Activated naive CD8-positive, alpha-beta T cell treated with anti-CD3 and anti-CD28 coated beads for 36 hours (primary cell): ENCODE measurements at regions not wholly inside any gene's neighbourhood (a gene's known extent, or its start where the extent isn't known, plus 50 kb on each side); places are given as distances from the start of the nearest gene placed in this dataset.

Experiments
- DNase-seq: peaks from one replicate; pipeline ENCODE4 v3.0.0; 2021
- H3K27ac Mint-ChIP-seq: one replicate; pipeline ENCODE4 v1.8.0; 2022; ENCODE audit warnings: mild to moderate bottlenecking, moderate library complexity, mixed read lengths
- H3K27me3 Mint-ChIP-seq: one replicate; pipeline ENCODE4 v1.8.0; 2022; ENCODE audit warnings: mild to moderate bottlenecking, mixed read lengths
- H3K36me3 Mint-ChIP-seq: one replicate; pipeline ENCODE4 v1.8.0; 2021; ENCODE audit warnings: mild to moderate bottlenecking, mixed read lengths
- H3K4me1 Mint-ChIP-seq: one replicate; pipeline ENCODE4 v1.8.0; 2021; ENCODE audit warnings: mixed read lengths
- H3K4me3 Mint-ChIP-seq: one replicate; pipeline ENCODE4 v1.8.0; 2022; ENCODE audit warnings: mild to moderate bottlenecking, moderate library complexity, mixed read lengths
- H3K9me3 Mint-ChIP-seq: one replicate; pipeline ENCODE4 v1.8.0; 2022; ENCODE audit warnings: mixed read lengths

- Mint-ChIP-seq H3K27me3 (peaks cover 3% of the 10 kb centered on the region), H3K9me3 (no peaks in the 10 kb centered on the region), H3K27ac (no peak overlapping the region), H3K4me3 (no peak overlapping the region), H3K4me1 (no peaks in the 10 kb centered on the region), H3K36me3 (no peaks in the 10 kb centered on the region)
- DNase-seq = no peak
Measured at GRCh38 chr1:55697997-55698535, 482.9 kb upstream of the USP24 start.

- Mint-ChIP-seq H3K27ac (no peak overlapping the region), H3K36me3 (no peaks in the 10 kb centered on the region), H3K27me3 (peaks cover under 1% of the 10 kb centered on the region), H3K4me1 (no peaks in the 10 kb centered on the region), H3K4me3 (no peak overlapping the region), H3K9me3 (no peaks in the 10 kb centered on the region)
- no peak for DNase-seq
Measured at GRCh38 chr1:55696891-55697290, 481.7 kb upstream of the USP24 start.

GRCh38 chr1:55696181-55696754 is 481.1 kb upstream of the USP24 start:
- Mint-ChIP-seq H3K27ac (no peak overlapping the region), H3K36me3 (no peaks in the 10 kb centered on the region), H3K4me3 (no peak overlapping the region), H3K9me3 (no peaks in the 10 kb centered on the region), H3K27me3 (no peaks in the 10 kb centered on the region), H3K4me1 (no peaks in the 10 kb centered on the region)
- DNase-seq = no peak

GRCh38 chr1:55695552-55695951 is 480.4 kb upstream of the USP24 start:
- Mint-ChIP-seq H3K27me3 (peaks cover 4% of the 10 kb centered on the region), H3K4me3 (no peak overlapping the region), H3K27ac (no peak overlapping the region), H3K4me1 (no peaks in the 10 kb centered on the region), H3K9me3 (no peaks in the 10 kb centered on the region), H3K36me3 (no peaks in the 10 kb centered on the region)
- no peak for DNase-seq

GRCh38 chr1:55695151-55695550 is 480.0 kb upstream of the USP24 start:
- Mint-ChIP-seq H3K27me3 (peaks cover 4% of the 10 kb centered on the region), H3K4me1 (no peaks in the 10 kb centered on the region), H3K27ac (no peak overlapping the region), H3K9me3 (no peaks in the 10 kb centered on the region), H3K36me3 (no peaks in the 10 kb centered on the region), H3K4me3 (no peak overlapping the region)
- no peak for DNase-seq

GRCh38 chr1:55694310-55694801 is 479.2 kb upstream of the USP24 start:
- Mint-ChIP-seq H3K4me3 (no peak overlapping the region), H3K27me3 (peaks cover 4% of the 10 kb centered on the region), H3K4me1 (no peaks in the 10 kb centered on the region), H3K9me3 (no peaks in the 10 kb centered on the region), H3K27ac (no peak overlapping the region), H3K36me3 (no peaks in the 10 kb centered on the region)
- no peak for DNase-seq

GRCh38 chr1:55692726-55693125 is 477.6 kb upstream of the USP24 start:
- no peak for DNase-seq
- H3K4me3 Mint-ChIP-seq = no peak overlapping the region
- H3K4me1 Mint-ChIP-seq = no peaks in the 10 kb centered on the region
- no peaks in the 10 kb centered on the region for H3K9me3 Mint-ChIP-seq
- H3K27ac Mint-ChIP-seq = no peak overlapping the region
- no peaks in the 10 kb centered on the region for H3K36me3 Mint-ChIP-seq
- H3K27me3 Mint-ChIP-seq = peaks cover 16% of the 10 kb centered on the region

- Mint-ChIP-seq H3K4me1 (no peaks in the 10 kb centered on the region), H3K27me3 (peaks cover 20% of the 10 kb centered on the region), H3K36me3 (no peaks in the 10 kb centered on the region), H3K4me3 (no peak overlapping the region), H3K9me3 (no peaks in the 10 kb centered on the region), H3K27ac (no peak overlapping the region)
- no peak for DNase-seq
Measured at GRCh38 chr1:55690366-55690765, 475.2 kb upstream of the USP24 start.

GRCh38 chr1:55689800-55690199 is 474.6 kb upstream of the USP24 start:
- Mint-ChIP-seq H3K27ac (no peak overlapping the region), H3K36me3 (no peaks in the 10 kb centered on the region), H3K9me3 (no peaks in the 10 kb centered on the region), H3K27me3 (peaks cover 20% of the 10 kb centered on the region), H3K4me1 (no peaks in the 10 kb centered on the region), H3K4me3 (no peak overlapping the region)
- no peak for DNase-seq

GRCh38 chr1:55685560-55685959 is 470.4 kb upstream of the USP24 start:
- H3K4me3 Mint-ChIP-seq = no peak overlapping the region
- no peaks in the 10 kb centered on the region for H3K4me1 Mint-ChIP-seq
- no peak for DNase-seq
- no peaks in the 10 kb centered on the region for H3K36me3 Mint-ChIP-seq
- peaks cover 5% of the 10 kb centered on the region for H3K9me3 Mint-ChIP-seq
- no peak overlapping the region for H3K27ac Mint-ChIP-seq
- peaks cover 22% of the 10 kb centered on the region for H3K27me3 Mint-ChIP-seq

GRCh38 chr1:55684131-55684650 is 469.0 kb upstream of the USP24 start:
- no peaks in the 10 kb centered on the region for H3K36me3 Mint-ChIP-seq
- H3K4me3 Mint-ChIP-seq = no peak overlapping the region
- peaks cover 5% of the 10 kb centered on the region for H3K9me3 Mint-ChIP-seq
- peaks cover 26% of the 10 kb centered on the region for H3K27me3 Mint-ChIP-seq
- no peak for DNase-seq
- H3K27ac Mint-ChIP-seq = no peak overlapping the region
- H3K4me1 Mint-ChIP-seq = no peaks in the 10 kb centered on the region

- Mint-ChIP-seq H3K4me3 (no peak overlapping the region), H3K36me3 (no peaks in the 10 kb centered on the region), H3K27ac (no peak overlapping the region), H3K27me3 (peaks cover 18% of the 10 kb centered on the region), H3K4me1 (no peaks in the 10 kb centered on the region), H3K9me3 (peaks cover 5% of the 10 kb centered on the region)
- no peak for DNase-seq
Measured at GRCh38 chr1:55682198-55682597, 467.0 kb upstream of the USP24 start.

GRCh38 chr1:55679971-55680370 is 464.8 kb upstream of the USP24 start:
- Mint-ChIP-seq H3K9me3 (peaks cover 5% of the 10 kb centered on the region), H3K27ac (no peak overlapping the region), H3K36me3 (no peaks in the 10 kb centered on the region), H3K4me1 (no peaks in the 10 kb centered on the region), H3K27me3 (peaks cover 18% of the 10 kb centered on the region), H3K4me3 (no peak overlapping the region)
- no peak for DNase-seq

GRCh38 chr1:55673416-55673815 is 458.3 kb upstream of the USP24 start:
- H3K9me3 Mint-ChIP-seq = no peaks in the 10 kb centered on the region
- H3K27me3 Mint-ChIP-seq = peaks cover 11% of the 10 kb centered on the region
- no peaks in the 10 kb centered on the region for H3K36me3 Mint-ChIP-seq
- H3K4me3 Mint-ChIP-seq = no peak overlapping the region
- H3K4me1 Mint-ChIP-seq = no peaks in the 10 kb centered on the region
- DNase-seq = no peak
- no peak overlapping the region for H3K27ac Mint-ChIP-seq

- DNase-seq = no peak
- Mint-ChIP-seq H3K9me3 (peaks cover 2% of the 10 kb centered on the region), H3K4me3 (no peak overlapping the region), H3K27me3 (peaks cover 3% of the 10 kb centered on the region), H3K27ac (no peak overlapping the region), H3K36me3 (no peaks in the 10 kb centered on the region), H3K4me1 (no peaks in the 10 kb centered on the region)
Measured at GRCh38 chr1:55670331-55671082, 455.3 kb upstream of the USP24 start.
